GM12801 (cell line): ENCODE measurements at regions not wholly inside any gene's neighbourhood (a gene's known extent, or its start where the extent isn't known, plus 50 kb on each side); places are given as distances from the start of the nearest gene placed in this dataset.

Experiments used
- CTCF ChIP-seq: IDR thresholded peaks from one replicate; pipeline ENCODE4 v1.5.1; 2011; ENCODE audit warnings: control low read depth; ENCODE audit not compliant: insufficient read length; ENCODE audit errors: extremely low read depth

DNA sequence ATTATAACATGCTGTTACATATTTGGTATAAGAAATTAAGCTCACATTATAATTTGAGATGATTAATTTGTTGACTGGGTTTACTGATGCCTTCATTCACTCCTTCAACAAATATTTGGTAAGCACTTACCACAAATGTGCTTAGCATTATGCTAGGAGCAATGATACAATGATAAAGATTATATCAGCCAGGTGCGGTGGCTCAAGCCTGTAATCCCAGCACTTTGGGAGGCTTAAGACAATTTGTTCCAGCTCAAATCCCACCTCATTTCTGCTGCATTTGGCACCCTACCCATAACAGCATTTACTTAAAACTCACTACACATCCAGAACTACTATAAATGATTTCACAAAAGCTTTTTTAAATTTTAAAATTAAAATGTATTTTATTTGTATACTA is 1263.6 kb upstream of the RAG2 start:
- TF ChIP-seq CTCF, result no peak

DNA sequence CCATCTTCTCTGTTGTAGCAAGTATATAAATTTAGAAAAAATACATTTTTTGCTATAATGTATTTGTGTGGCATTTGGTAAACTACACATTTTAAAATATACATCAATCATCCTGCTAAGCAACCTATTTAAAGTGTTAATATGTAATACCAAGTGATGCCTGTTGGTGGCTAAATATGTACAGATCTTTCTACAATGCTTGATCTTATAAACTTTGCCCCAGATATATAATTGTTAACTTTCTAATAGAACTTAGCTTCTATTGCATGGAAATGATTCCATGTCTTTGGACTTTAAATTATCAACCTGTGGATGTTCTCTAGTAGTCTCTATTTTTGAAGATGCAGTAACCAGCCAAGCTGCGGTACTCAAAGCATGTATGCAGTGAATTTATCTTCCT is 1260.4 kb upstream of the RAG2 start:
- no peak for TF ChIP-seq CTCF

DNA sequence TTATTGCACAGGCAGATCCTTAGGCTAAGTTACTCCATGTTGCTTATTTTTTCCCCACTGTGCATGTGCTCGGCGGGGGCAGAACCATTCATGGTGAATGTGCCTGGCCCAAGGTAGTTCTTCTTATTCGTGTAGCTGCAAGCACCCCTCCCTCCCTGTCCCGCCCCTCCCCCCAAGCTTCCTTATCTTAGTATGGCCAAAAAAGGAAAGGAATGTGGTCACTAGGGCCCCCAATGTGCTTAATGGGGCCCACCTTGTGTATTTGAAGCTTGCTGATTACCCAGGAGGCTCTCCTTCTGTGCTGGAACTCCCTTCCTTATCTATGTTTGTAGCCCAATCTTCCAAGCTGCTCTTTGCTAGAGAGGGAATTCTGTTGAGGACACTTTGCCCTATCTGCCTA is 1259.7 kb upstream of the RAG2 start:
- TF ChIP-seq CTCF, result no peak

DNA sequence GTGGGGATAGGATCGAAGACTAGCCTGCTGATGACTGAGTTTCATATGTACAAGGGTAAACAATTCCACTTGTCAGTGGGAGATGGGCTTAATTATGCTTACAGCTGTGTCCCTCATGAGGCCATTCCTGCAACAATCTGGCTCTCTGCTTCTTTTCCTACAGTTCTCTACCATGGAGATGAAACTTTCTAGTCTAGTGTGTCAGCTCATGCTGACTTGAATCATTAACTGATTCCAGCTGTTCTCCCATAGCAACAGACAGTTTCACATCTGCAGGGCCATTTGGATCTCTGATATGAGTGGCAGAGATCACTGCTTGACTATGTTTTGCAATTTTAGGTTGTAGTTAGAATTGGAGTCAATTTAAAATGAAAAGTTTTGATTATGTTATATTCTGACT is 1251.7 kb upstream of the RAG2 start:
- TF ChIP-seq CTCF, result no peak

DNA sequence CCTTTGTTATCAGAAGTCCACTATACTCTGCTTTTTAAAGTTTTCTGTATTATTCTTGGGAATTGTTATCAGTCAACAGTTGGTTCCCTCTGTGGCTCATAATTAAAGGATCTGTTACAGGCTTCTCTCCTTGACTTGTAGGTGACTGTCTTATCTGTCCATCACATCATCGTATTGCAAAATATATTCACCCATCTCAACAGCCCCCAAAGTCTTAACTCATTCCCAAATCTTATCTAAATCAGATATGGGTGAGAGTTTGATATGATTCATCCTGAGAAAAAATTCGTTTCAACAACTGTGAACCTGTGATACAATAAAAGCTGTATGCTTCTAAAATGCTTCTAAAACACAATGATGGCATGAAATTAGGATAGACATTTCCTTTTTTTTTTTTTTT is 1245.6 kb upstream of the RAG2 start:
- TF ChIP-seq CTCF, result no peak

- TF ChIP-seq CTCF, result no peak
Observed at GRCh38 chr11:37841016-37841415, 1243.0 kb upstream of the RAG2 start.

DNA sequence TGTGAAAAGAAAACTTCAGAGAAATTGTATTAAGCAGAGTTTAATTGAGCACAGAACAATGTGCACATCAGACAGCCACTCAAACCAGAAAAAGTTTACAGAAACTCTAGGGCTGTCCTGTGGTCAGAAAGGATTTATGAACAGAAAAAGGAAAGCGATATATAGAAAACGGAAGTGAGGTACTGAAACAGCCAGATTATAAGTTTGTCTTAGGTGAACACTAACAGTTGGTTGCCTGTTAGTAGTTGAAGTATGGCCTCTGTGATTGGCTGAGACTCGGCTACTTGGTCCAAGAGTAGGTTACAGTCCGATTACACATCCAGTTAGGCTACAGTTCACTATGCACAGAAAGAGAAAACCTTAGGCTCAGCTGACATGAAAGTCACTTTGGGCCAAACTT is 1232.5 kb upstream of the RAG2 start:
- TF ChIP-seq CTCF, result no peak

DNA sequence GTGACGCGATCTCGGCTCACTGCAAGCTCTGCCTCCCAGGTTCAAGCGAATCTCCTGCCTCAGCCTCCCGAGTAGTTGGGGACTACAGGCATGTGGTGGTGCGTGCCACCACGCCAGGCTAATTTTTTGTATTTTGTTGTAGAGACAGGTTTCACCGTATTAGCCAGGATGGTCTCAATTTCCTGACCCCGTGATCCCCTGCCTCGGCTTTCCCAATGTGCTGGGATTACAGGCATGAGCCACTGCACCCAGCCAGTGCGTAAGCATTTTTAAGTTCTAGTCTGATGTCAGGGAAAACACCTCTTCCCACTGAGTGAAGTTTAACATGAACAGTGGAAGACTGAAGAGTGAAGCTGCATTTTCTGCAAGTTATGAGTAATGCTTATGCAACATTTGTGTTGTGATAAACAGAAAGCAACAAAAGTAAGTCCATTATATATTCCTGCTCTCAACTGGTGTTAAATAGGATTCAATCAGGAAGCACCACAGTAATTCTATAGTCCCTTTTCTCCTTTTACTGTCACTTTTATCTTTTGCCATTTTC is 1219.8 kb upstream of the RAG2 start:
- TF ChIP-seq CTCF, result no peak
